ENCODE measurements at regions not wholly inside any gene's neighbourhood (a gene's known extent, or its start where the extent isn't known, plus 50 kb on each side); places are given as distances from the start of the nearest gene placed in this dataset.

DNA sequence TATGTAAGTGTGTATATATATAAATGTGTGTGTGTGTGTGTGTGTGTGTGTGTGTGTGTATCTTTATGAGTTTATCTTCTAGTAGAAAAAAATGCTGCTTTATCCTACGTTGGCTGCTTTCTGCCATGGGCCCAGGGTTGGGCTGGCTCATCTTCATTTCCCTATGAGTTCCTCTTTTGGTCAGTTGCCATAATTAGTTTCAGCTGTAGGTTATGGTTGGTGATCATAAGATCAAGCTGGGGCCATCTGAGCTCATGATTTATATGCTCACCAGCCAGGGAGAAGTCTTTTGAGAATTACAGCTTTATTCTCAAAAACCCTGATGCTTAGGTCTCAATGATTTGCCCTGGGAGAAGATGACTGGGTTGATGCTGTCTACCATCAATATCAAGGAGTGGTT lies 775.8 kb upstream of the ARPP21 start:
- TF ChIP-seq, protein P1, sequence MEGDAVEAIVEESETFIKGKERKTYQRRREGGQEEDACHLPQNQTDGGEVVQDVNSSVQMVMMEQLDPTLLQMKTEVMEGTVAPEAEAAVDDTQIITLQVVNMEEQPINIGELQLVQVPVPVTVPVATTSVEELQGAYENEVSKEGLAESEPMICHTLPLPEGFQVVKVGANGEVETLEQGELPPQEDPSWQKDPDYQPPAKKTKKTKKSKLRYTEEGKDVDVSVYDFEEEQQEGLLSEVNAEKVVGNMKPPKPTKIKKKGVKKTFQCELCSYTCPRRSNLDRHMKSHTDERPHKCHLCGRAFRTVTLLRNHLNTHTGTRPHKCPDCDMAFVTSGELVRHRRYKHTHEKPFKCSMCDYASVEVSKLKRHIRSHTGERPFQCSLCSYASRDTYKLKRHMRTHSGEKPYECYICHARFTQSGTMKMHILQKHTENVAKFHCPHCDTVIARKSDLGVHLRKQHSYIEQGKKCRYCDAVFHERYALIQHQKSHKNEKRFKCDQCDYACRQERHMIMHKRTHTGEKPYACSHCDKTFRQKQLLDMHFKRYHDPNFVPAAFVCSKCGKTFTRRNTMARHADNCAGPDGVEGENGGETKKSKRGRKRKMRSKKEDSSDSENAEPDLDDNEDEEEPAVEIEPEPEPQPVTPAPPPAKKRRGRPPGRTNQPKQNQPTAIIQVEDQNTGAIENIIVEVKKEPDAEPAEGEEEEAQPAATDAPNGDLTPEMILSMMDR (IDR thresholded peaks at IDR 0.05) = no peak
- no peak for TF ChIP-seq EZH2 (IDR thresholded peaks at IDR 0.05; ENCODE audit: borderline replicate concordance, insufficient read depth, low read depth, low read length, poor library complexity, severe bottlenecking)
